HFF-Myc (cell line): ENCODE measurements at regions not wholly inside any gene's neighbourhood (a gene's known extent, or its start where the extent isn't known, plus 50 kb on each side); places are given as distances from the start of the nearest gene placed in this dataset.

Source experiments
- DNase-seq: peaks from one replicate; pipeline ENCODE4 v3.0.0-alpha.2; 2011; ENCODE audit warnings: low read depth; ENCODE audit errors: extremely low read depth
- H3K4me3 ChIP-seq: replicated peaks from 2 replicates; pipeline ENCODE4 v1.5.1; 2011; ENCODE audit warnings: low read depth, mild to moderate bottlenecking, control low read depth, low read length
- TF ChIP-seq, protein P1 (sequence below): IDR thresholded peaks from 2 replicates; pipeline ENCODE4 v1.5.1; 2012; ENCODE audit warnings: mild to moderate bottlenecking, low read depth, low read length, control low read depth; ENCODE audit errors: missing control alignments

DNA sequence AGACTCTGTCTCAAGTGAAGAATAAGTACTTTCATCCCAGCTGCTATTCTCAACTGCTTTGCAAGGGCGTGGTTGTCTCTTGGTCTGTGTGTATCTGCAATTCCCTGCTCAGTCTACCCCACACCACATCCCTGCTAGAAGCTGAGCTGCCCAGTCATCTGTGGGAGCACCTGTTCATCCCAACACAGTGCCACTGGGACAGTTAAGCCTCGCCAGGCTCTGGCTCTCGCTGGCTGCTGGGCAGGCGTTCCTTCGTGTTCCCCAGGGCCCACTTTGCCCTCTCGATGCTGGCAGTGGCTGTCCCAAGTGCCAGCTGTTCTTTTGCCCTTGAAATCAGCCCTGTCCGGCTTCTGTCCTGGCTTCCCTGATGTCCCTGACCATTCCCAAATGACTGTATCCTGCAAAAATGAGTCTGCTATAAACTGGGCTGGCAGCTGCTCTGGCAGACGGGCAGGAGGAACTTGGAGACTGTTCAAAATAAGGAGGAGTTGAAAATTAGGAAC is 91.6 kb upstream of the KLHL25 start:
- no peak for DNase-seq
- TF ChIP-seq, protein P1, sequence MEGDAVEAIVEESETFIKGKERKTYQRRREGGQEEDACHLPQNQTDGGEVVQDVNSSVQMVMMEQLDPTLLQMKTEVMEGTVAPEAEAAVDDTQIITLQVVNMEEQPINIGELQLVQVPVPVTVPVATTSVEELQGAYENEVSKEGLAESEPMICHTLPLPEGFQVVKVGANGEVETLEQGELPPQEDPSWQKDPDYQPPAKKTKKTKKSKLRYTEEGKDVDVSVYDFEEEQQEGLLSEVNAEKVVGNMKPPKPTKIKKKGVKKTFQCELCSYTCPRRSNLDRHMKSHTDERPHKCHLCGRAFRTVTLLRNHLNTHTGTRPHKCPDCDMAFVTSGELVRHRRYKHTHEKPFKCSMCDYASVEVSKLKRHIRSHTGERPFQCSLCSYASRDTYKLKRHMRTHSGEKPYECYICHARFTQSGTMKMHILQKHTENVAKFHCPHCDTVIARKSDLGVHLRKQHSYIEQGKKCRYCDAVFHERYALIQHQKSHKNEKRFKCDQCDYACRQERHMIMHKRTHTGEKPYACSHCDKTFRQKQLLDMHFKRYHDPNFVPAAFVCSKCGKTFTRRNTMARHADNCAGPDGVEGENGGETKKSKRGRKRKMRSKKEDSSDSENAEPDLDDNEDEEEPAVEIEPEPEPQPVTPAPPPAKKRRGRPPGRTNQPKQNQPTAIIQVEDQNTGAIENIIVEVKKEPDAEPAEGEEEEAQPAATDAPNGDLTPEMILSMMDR = no peak
- H3K4me3 ChIP-seq = no peak overlapping the region

GRCh38 chr15:85889956-85890619 is 95.4 kb upstream of the KLHL25 start:
- no peak overlapping the region for H3K4me3 ChIP-seq
- TF ChIP-seq, protein P1 = no peak
- no peak for DNase-seq

- H3K4me3 ChIP-seq = no peak overlapping the region
- no peak for DNase-seq
- TF ChIP-seq, protein P1 = no peak
These were observed 95.9 kb upstream of the KLHL25 start for GRCh38 chr15:85890620-85890980.

DNA sequence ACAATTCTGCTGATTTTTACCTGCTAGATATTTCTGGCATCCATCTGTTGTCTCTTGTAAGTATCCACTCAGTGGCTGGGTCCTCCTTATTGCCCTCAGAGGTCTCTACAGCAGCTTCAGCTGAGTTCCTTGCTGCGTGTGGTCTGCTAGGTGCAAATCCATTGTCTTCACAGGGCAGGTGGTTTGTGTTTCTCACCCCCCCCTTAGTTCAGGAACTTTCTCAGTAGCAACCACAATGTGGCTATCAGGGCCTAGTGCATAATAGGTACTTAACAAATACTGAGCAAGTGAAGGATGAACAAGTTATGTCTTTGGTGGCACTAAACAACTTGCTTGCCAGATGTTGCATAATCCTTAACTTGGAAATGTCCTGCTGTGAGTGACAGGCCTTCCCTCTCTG is 96.7 kb upstream of the KLHL25 start:
- TF ChIP-seq, protein P1 = no peak
- no peak overlapping the region for H3K4me3 ChIP-seq
- no peak for DNase-seq

GRCh38 chr15:85892232-85892631 is 97.5 kb upstream of the KLHL25 start:
- TF ChIP-seq, protein P1 = no peak
- no peak for DNase-seq
- H3K4me3 ChIP-seq = no peak overlapping the region

- TF ChIP-seq, protein P1 = no peak
- H3K4me3 ChIP-seq = no peak overlapping the region
- DNase-seq = no peak
These were observed 102.6 kb upstream of the KLHL25 start for GRCh38 chr15:85897207-85897894.
